HepG2 (cell line): ENCODE measurements at regions not wholly inside any gene's neighbourhood (a gene's known extent, or its start where the extent isn't known, plus 50 kb on each side); places are given as distances from the start of the nearest gene placed in this dataset.

ENCODE experiments used
- ATAC-seq: fragments of 200-7000 bp; cut with Tn5 transposase; 3 replicates; pipeline ENCODE4 v1.9.1; 2020; ENCODE audit warnings: mild to moderate bottlenecking, moderate library complexity
- BruUV-seq: library from RNA; stranded (reverse); fragments of 400-500 nt; replicated peaks from 2 replicates; lab custom pipeline; 2021; lab: Mats Ljungman, UMichigan
- CTCF ChIA-PET: fragments of 300-600 bp; formaldehyde crosslinking; extraction: SDS; loops from one replicate; lab custom pipeline; 2021; ENCODE audit warnings: low total read pairs, inconsistent platforms, low intra/inter-chr PET ratio; lab: Yijun Ruan, JAX
- POLR2A ChIA-PET: fragments of 350-600 bp; sonication (Branson Sonifier 250); formaldehyde crosslinking; loops from one replicate; lab custom pipeline; 2020; ENCODE audit warnings: antibody characterized with exemption, inconsistent platforms; lab: Yijun Ruan, JAX
- DNase-seq: peaks from one replicate; pipeline ENCODE4 v3.0.0-alpha.2; 2015; ENCODE audit warnings: low spot score
- FAIRE-seq: peaks from 3 replicates; lab custom pipeline; 2011; peaks lifted over from hg19 to GRCh38; lab: Jason Lieb, UNC
- H2AFZ ChIP-seq: one replicate; pipeline ENCODE4 v1.6.1; 2011; ENCODE audit warnings: low read length, inconsistent platforms
- H3K27ac ChIP-seq: fragments of 300-600 bp; 3 replicates; pipeline ENCODE4 v1.8.0; 2011; ENCODE audit warnings: mixed run types, mild to moderate bottlenecking, mixed read lengths, low read length, inconsistent platforms; ENCODE audit not compliant: insufficient read depth; ENCODE audit errors: extremely low read length
- H3K27me3 ChIP-seq, 2 experiments: fragments of 200-600 bp in 1 of 2; 2 replicates in 1 of 2; 3 replicates in 1 of 2; pipeline versions ENCODE4 v1.6.0 to v1.8.0; 2011; ENCODE audit warnings: low read length in 2 of 2, mild to moderate bottlenecking in 2 of 2, moderate library complexity in 2 of 2, inconsistent platforms in 1 of 2; ENCODE audit not compliant: insufficient read depth in 2 of 2, control insufficient read depth in 1 of 2
- H3K36me3 ChIP-seq, 2 experiments: fragments of 200-600 bp in 1 of 2; replicated peaks in 1 of 2; 2 replicates in 1 of 2; 3 replicates in 1 of 2; pipeline versions ENCODE4 v1.5.1 to v1.8.0; 2011; ENCODE audit warnings: low read length in 2 of 2, inconsistent platforms in 1 of 2; ENCODE audit not compliant: insufficient read depth in 2 of 2, control insufficient read depth in 1 of 2
- H3K4me1 ChIP-seq: 2 replicates; pipeline ENCODE4 v1.5.1; 2012; ENCODE audit warnings: low read length, inconsistent platforms; ENCODE audit not compliant: insufficient read depth
- H3K4me2 ChIP-seq: 2 replicates; pipeline ENCODE4 v1.6.0; 2011; ENCODE audit warnings: low read depth, low read length, inconsistent platforms
- H3K4me3 ChIP-seq, 3 experiments: fragments of 200-600 bp in 1 of 3; sonication (generic), shearing (Covaris generic) in 1 of 3; replicated peaks in 1 of 3; 2 replicates each; pipeline ENCODE4 v1.5.1; 2011 to 2016; ENCODE audit warnings: low read length in 3 of 3, inconsistent platforms in 2 of 3, low read depth in 2 of 3, mild to moderate bottlenecking in 2 of 3, control low read depth in 1 of 3, mixed read lengths in 1 of 3; ENCODE audit not compliant: insufficient read depth in 1 of 3
- H3K79me2 ChIP-seq: one replicate; pipeline ENCODE4 v1.6.1; 2011; ENCODE audit warnings: low read length, inconsistent platforms; ENCODE audit not compliant: insufficient read depth
- H3K9ac ChIP-seq: 2 replicates; pipeline ENCODE4 v1.6.0; 2011; ENCODE audit warnings: mild to moderate bottlenecking, low read depth, low read length, inconsistent platforms; ENCODE audit not compliant: insufficient read depth
- H3K9me3 ChIP-seq: 2 replicates; pipeline ENCODE4 v1.5.1; 2012; ENCODE audit warnings: mild to moderate bottlenecking, low read length
- H4K20me1 ChIP-seq: 2 replicates; pipeline ENCODE4 v1.6.0; 2011; ENCODE audit warnings: inconsistent platforms, mild to moderate bottlenecking, low read length, moderate library complexity; ENCODE audit not compliant: insufficient read depth
- CBX5 ChIP-seq: sonication (generic); formaldehyde crosslinking; IDR thresholded peaks from 2 replicates; pipeline ENCODE4 v1.4.0; 2020; ENCODE audit warnings: missing genetic modification reagents, borderline replicate concordance
- HOXD1 ChIP-seq: sonication (generic); formaldehyde crosslinking; IDR thresholded peaks from 2 replicates; pipeline ENCODE4 v1.5.0; 2020; ENCODE audit warnings: missing genetic modification reagents
- IRF9 ChIP-seq: sonication (generic); formaldehyde crosslinking; IDR thresholded peaks from 2 replicates; pipeline ENCODE4 v1.8.0; 2022; ENCODE audit warnings: missing genetic modification reagents, mild to moderate bottlenecking, borderline replicate concordance
- NRL ChIP-seq: sonication (generic); formaldehyde crosslinking; IDR thresholded peaks from 2 replicates; pipeline ENCODE4 v1.5.0; 2020; ENCODE audit warnings: missing genetic modification reagents, mild to moderate bottlenecking, moderate library complexity, borderline replicate concordance
- TEAD2 ChIP-seq: sonication (generic); formaldehyde crosslinking; IDR thresholded peaks from 2 replicates; pipeline ENCODE4 v1.9.0; 2021; ENCODE audit warnings: missing genetic modification reagents
- ZNF577 ChIP-seq: sonication (generic); formaldehyde crosslinking; IDR thresholded peaks from 2 replicates; pipeline ENCODE4 v1.4.0; 2020; ENCODE audit warnings: mild to moderate bottlenecking, low read depth, missing genetic modification reagents, borderline replicate concordance
- ZNF639 ChIP-seq: conservative IDR thresholded peaks from 2 replicates; pipeline ENCODE4 v1.6.1; 2018; ENCODE audit warnings: missing genetic modification reagents
- ZNF703 ChIP-seq: sonication (generic); formaldehyde crosslinking; IDR thresholded peaks from 2 replicates; pipeline ENCODE4 v1.5.1; 2020; ENCODE audit warnings: missing genetic modification reagents, mild to moderate bottlenecking, moderate library complexity, borderline replicate concordance
- WGBS: methylation state at CpG from one replicate; pipeline ENCODE4 v1.1.6; 2017; ENCODE audit warnings: low lambda C conversion rate; 5-methylcytosine and 5-hydroxymethylcytosine counted together
- in situ Hi-C: cut with HindIII; loops from 2 replicates; pipeline ENCODE4 v1.10.0; 2017; ENCODE audit warnings: low pct_unique_long_range_greater_than_20kb; ENCODE audit not compliant: extremely low pct_ligation_motif_present
- intact Hi-C: fragments of 100-400 bp; cut with micrococcal nuclease; formaldehyde crosslinking; loops from one replicate; pipeline ENCODE4 v1.10.0; 2022; ENCODE audit not compliant: unreplicated experiment

GRCh38 chr4:112857461-112857860 lies 192.0 kb upstream of the ANK2 start:
- Histone ChIP-seq H3K4me1 (no peaks in the 10 kb centered on the region), H2AFZ (no peak overlapping the region), H3K36me3 (no peaks in the 10 kb centered on the region), H3K27me3 (no peaks in the 10 kb centered on the region), H3K9me3 (no peaks in the 10 kb centered on the region), H3K9ac (no peak overlapping the region), H3K27ac (no peak overlapping the region), H3K79me2 (no peaks in the 10 kb centered on the region), H4K20me1 (no peaks in the 10 kb centered on the region), H3K4me3 (no peak overlapping the region), H3K4me2 (no peak overlapping the region)
- POLR2A ChIA-PET, result no interaction called here
- TF ChIP-seq CBX5, result no peak
- no peak for TF ChIP-seq HOXD1 (CRISPR knock-in tag)
- no peak for TF ChIP-seq ZNF639 (CRISPR knock-in tag)
- no peak for TF ChIP-seq ZNF703
- no peak for TF ChIP-seq IRF9 (CRISPR knock-in tag)
- no peak for TF ChIP-seq NRL (CRISPR knock-in tag)
- no peak for TF ChIP-seq ZNF577 (CRISPR knock-in tag)
- no peak for TF ChIP-seq TEAD2 (CRISPR knock-in tag)
- intact Hi-C loops (no loop called here), in situ Hi-C loops (no loop called here)
- no peak for ATAC-seq
- BruUV-seq, result no TSS peak
- CTCF ChIA-PET, result no interaction called here
- 32% methylated on average over 1 of the region's 1 CpG for WGBS
- no peak for FAIRE-seq
- no peak for DNase-seq
